ENCODE measurements at regions not wholly inside any gene's neighbourhood (a gene's known extent, or its start where the extent isn't known, plus 50 kb on each side); places are given as distances from the start of the nearest gene placed in this dataset.

GRCh38 chr10:3424111-3424851, 251.7 kb upstream of the PITRM1 start:
- no peak for TF ChIP-seq CTCF (IDR thresholded peaks at IDR 0.05; ENCODE audit: control insufficient read depth, insufficient read depth, low read depth, low read length, missing control alignments)
- H3K4me3 ChIP-seq (ENCODE audit: control insufficient read depth, low read depth, low read length): no peak overlapping the region
- no peak for DNase-seq (ENCODE audit: low read depth)

GRCh38 chr10:3423384-3423783, 250.8 kb upstream of the PITRM1 start:
- DNase-seq (ENCODE audit: low read depth): no peak
- no peak for TF ChIP-seq CTCF (IDR thresholded peaks at IDR 0.05; ENCODE audit: control insufficient read depth, insufficient read depth, low read depth, low read length, missing control alignments)

GRCh38 chr10:3422282-3422681, 249.7 kb upstream of the PITRM1 start:
- H3K4me3 ChIP-seq (ENCODE audit: control insufficient read depth, low read depth, low read length): no peak overlapping the region
- no peak for DNase-seq (ENCODE audit: low read depth)
- no peak for TF ChIP-seq CTCF (IDR thresholded peaks at IDR 0.05; ENCODE audit: control insufficient read depth, insufficient read depth, low read depth, low read length, missing control alignments)

More at GRCh38 chr10:3423384-3423783, 250.8 kb upstream of the PITRM1 start:
- no peak overlapping the region for H3K4me3 ChIP-seq (ENCODE audit: control insufficient read depth, low read depth, low read length)

GRCh38 chr10:3421537-3422257, 249.1 kb upstream of the PITRM1 start:
- no peak overlapping the region for H3K4me3 ChIP-seq (ENCODE audit: control insufficient read depth, low read depth, low read length)
- DNase-seq (ENCODE audit: low read depth): no peak
- no peak for TF ChIP-seq CTCF (IDR thresholded peaks at IDR 0.05; ENCODE audit: control insufficient read depth, insufficient read depth, low read depth, low read length, missing control alignments)

- TF ChIP-seq CTCF (IDR thresholded peaks at IDR 0.05; ENCODE audit: control insufficient read depth, insufficient read depth, low read depth, low read length, missing control alignments): no peak
- no peak overlapping the region for H3K4me3 ChIP-seq (ENCODE audit: control insufficient read depth, low read depth, low read length)
- no peak for DNase-seq (ENCODE audit: low read depth)
Observed at GRCh38 chr10:3420527-3421469, 248.2 kb upstream of the PITRM1 start.
